K562 (cell line): ENCODE measurements at regions not wholly inside any gene's neighbourhood (a gene's known extent, or its start where the extent isn't known, plus 50 kb on each side); places are given as distances from the start of the nearest gene placed in this dataset.

Experiments used
- ATAC-seq: fragments of 200-7000 bp; cut with Tn5 transposase; 3 replicates; pipeline ENCODE4 v1.9.1; 2020; ENCODE audit warnings: moderate library complexity
- BruUV-seq: library from RNA; stranded (reverse); fragments of 400-500 nt; replicated peaks from 2 replicates; lab custom pipeline; 2021; lab: Mats Ljungman, UMichigan
- CTCF ChIA-PET: fragments of 300-600 bp; formaldehyde crosslinking; extraction: SDS; loops from one replicate; lab custom pipeline; 2021; ENCODE audit warnings: low intra/inter-chr PET ratio; lab: Yijun Ruan, JAX
- POLR2A ChIA-PET: fragments of 300-600, 350-650 bp; sonication (Branson Sonifier 250); formaldehyde crosslinking; extraction: SDS; loops from one replicate; lab custom pipeline; 2021; ENCODE audit warnings: antibody characterized with exemption, inconsistent platforms; lab: Yijun Ruan, JAX
- DNase-seq, 4 experiments: peaks; one replicate each; pipeline versions ENCODE4 v3.0.0 to v3.0.0-alpha.2; 2011 to 2018; ENCODE audit warnings: low spot score in 3 of 4, mixed read lengths in 3 of 4; ENCODE audit errors: extremely low read depth in 1 of 4
- FAIRE-seq: peaks from 2 replicates; lab custom pipeline; 2011; peaks lifted over from hg19 to GRCh38; lab: Jason Lieb, UNC
- H2AFZ ChIP-seq: 2 replicates; pipeline ENCODE4 v1.6.0; 2011; ENCODE audit warnings: low read depth, low read length, control low read depth, inconsistent platforms
- H3K27ac ChIP-seq: fragments of 200-600 bp; 3 replicates; pipeline ENCODE4 v1.8.0; 2011; ENCODE audit warnings: low read depth, mild to moderate bottlenecking, control low read depth, inconsistent platforms, low read length, moderate library complexity, mixed read lengths; ENCODE audit errors: extremely low read depth
- H3K27me3 ChIP-seq, 2 experiments: fragments of 300-600 bp in 1 of 2; 2 replicates in 1 of 2; 3 replicates in 1 of 2; pipeline versions ENCODE4 v1.6.0 to v1.8.0; 2011; ENCODE audit warnings: inconsistent platforms in 2 of 2, low read length in 2 of 2, mild to moderate bottlenecking in 1 of 2, mixed read lengths in 1 of 2, moderate library complexity in 1 of 2; ENCODE audit not compliant: control insufficient read depth in 2 of 2, insufficient read depth in 2 of 2
- H3K36me3 ChIP-seq: fragments of 300-600 bp; 3 replicates; pipeline ENCODE4 v1.8.0; 2011; ENCODE audit warnings: mild to moderate bottlenecking, low read length, inconsistent platforms; ENCODE audit not compliant: control insufficient read depth, insufficient read depth
- H3K4me1 ChIP-seq, 2 experiments: fragments of 200-600 bp in 1 of 2; replicated peaks in 1 of 2; 2 replicates in 1 of 2; 3 replicates in 1 of 2; pipeline versions ENCODE4 v1.5.1 to v1.8.0; 2011; ENCODE audit warnings: inconsistent platforms in 2 of 2, low read length in 2 of 2, mild to moderate bottlenecking in 1 of 2, mixed read lengths in 1 of 2, moderate library complexity in 1 of 2; ENCODE audit not compliant: control insufficient read depth in 2 of 2, insufficient read depth in 2 of 2
- H3K4me2 ChIP-seq: 2 replicates; pipeline ENCODE4 v1.6.1; 2011; ENCODE audit warnings: low read length, control low read depth, inconsistent platforms, mixed read lengths; ENCODE audit not compliant: insufficient read depth
- H3K4me3 ChIP-seq: fragments of 200-600 bp; sonication (generic), shearing (Covaris generic); 2 replicates; pipeline ENCODE4 v1.5.1; 2016; ENCODE audit warnings: control low read depth, inconsistent platforms
- H3K79me2 ChIP-seq: fragments of 200-600 bp; 3 replicates; pipeline ENCODE4 v1.8.0; 2011; ENCODE audit warnings: low read length, inconsistent platforms; ENCODE audit not compliant: control insufficient read depth, insufficient read depth
- H3K9ac ChIP-seq, 2 experiments: 2 replicates each; pipeline versions ENCODE4 v1.6.0 to v1.6.1; 2011; ENCODE audit warnings: low read depth in 2 of 2, low read length in 2 of 2, control low read depth in 1 of 2, inconsistent platforms in 1 of 2, mild to moderate bottlenecking in 1 of 2, mixed read lengths in 1 of 2; ENCODE audit not compliant: insufficient read depth in 1 of 2
- H3K9me1 ChIP-seq: one replicate; pipeline ENCODE4 v1.6.0; 2011; ENCODE audit warnings: inconsistent platforms, mild to moderate bottlenecking, low read length, moderate library complexity; ENCODE audit not compliant: control insufficient read depth, insufficient read depth
- H3K9me3 ChIP-seq: replicated peaks from 2 replicates; pipeline ENCODE4 v1.5.1; 2011; ENCODE audit warnings: low read depth, low read length, inconsistent platforms; ENCODE audit not compliant: control insufficient read depth, insufficient read depth
- H4K20me1 ChIP-seq: replicated peaks from 2 replicates; pipeline ENCODE4 v1.6.1; 2011; ENCODE audit warnings: low read length, inconsistent platforms, mixed read lengths; ENCODE audit not compliant: control insufficient read depth, insufficient read depth
- BHLHE40 ChIP-seq: IDR thresholded peaks from 2 replicates; pipeline ENCODE4 v1.6.1; 2011; ENCODE audit warnings: low read length, improper control_type of control experiment
- CBX3 ChIP-seq, 2 experiments: IDR thresholded peaks; 1 replicate in 1 of 2; 2 replicates in 1 of 2; pipeline ENCODE4 v1.6.1; 2012; ENCODE audit warnings: inconsistent platforms in 2 of 2, low read length in 2 of 2, borderline replicate concordance in 1 of 2, control low read depth in 1 of 2
- CEBPB ChIP-seq: fragments of 450-650 bp; IDR thresholded peaks from 2 replicates; pipeline ENCODE4 v1.6.1; 2016; ENCODE audit warnings: missing genetic modification characterization, missing compliant biosample characterization
- ETV6 ChIP-seq, 3 experiments: fragments of 150-350 bp in 1 of 3; sonication (generic) in 1 of 3; formaldehyde crosslinking in 1 of 3; IDR thresholded peaks; 2 replicates each; pipeline versions ENCODE4 v1.6.1 to v1.8.0; 2014 to 2022; ENCODE audit warnings: borderline replicate concordance in 2 of 3, low read depth in 2 of 3, antibody characterized with exemption in 1 of 3, low read length in 1 of 3, mild to moderate bottlenecking in 1 of 3, missing genetic modification reagents in 1 of 3
- FOXJ2 ChIP-seq: fragments of 200-800 bp; sonication (Bioruptor generic); IDR thresholded peaks from 2 replicates; pipeline ENCODE4 v1.6.1; 2016; ENCODE audit warnings: missing genetic modification characterization, missing compliant biosample characterization
- FOXM1 ChIP-seq, 2 experiments: fragments of 450-650 bp in 1 of 2; sonication (generic) in 1 of 2; formaldehyde crosslinking in 1 of 2; IDR thresholded peaks; 2 replicates each; pipeline versions ENCODE4 v1.6.1 to v1.9.0; 2017 to 2022; ENCODE audit warnings: low read depth in 2 of 2, mild to moderate bottlenecking in 2 of 2, missing genetic modification reagents in 1 of 2, moderate library complexity in 1 of 2
- KAT2B ChIP-seq: IDR thresholded peaks from one replicate; pipeline ENCODE4 v1.6.1; 2012; ENCODE audit warnings: low read depth, mild to moderate bottlenecking, control low read depth, inconsistent platforms, low read length, moderate library complexity
- NCOA1 ChIP-seq: fragments of 450-650 bp; IDR thresholded peaks from 2 replicates; pipeline ENCODE4 v1.6.1; 2016; ENCODE audit warnings: low read depth
- RAD21 ChIP-seq, 2 experiments: fragments of 250-450 bp in 1 of 2; fragments of 450-650 bp in 1 of 2; sonication (Bioruptor Pico) in 1 of 2; formaldehyde crosslinking in 1 of 2; IDR thresholded peaks in 1 of 2; conservative IDR thresholded peaks in 1 of 2; 2 replicates each; pipeline versions ENCODE4 v1.4.0 to v1.8.0; 2020 to 2022; ENCODE audit warnings: mild to moderate bottlenecking in 2 of 2, moderate library complexity in 1 of 2
- RNF2 ChIP-seq: sonication (generic); IDR thresholded peaks from 2 replicates; pipeline ENCODE4 v1.6.1; 2016
- SMAD2 ChIP-seq: fragments of 150-350 bp; IDR thresholded peaks from 2 replicates; pipeline ENCODE4 v1.6.1; 2014; ENCODE audit warnings: low read depth, mild to moderate bottlenecking, low read length
- SMAD3 ChIP-seq: fragments of 450-650 bp; formaldehyde crosslinking; conservative IDR thresholded peaks from 2 replicates; pipeline ENCODE4 v1.4.0; 2020; ENCODE audit warnings: mild to moderate bottlenecking
- TRIM28 ChIP-seq: fragments of 450-650 bp; IDR thresholded peaks from 2 replicates; pipeline ENCODE4 v1.6.1; 2017
- XRCC3 ChIP-seq: fragments of 450-650 bp; IDR thresholded peaks from 2 replicates; pipeline ENCODE4 v1.6.1; 2017; ENCODE audit warnings: mild to moderate bottlenecking, moderate library complexity
- ZFP1 ChIP-seq: fragments of 450-650 bp; formaldehyde crosslinking; IDR thresholded peaks from 2 replicates; pipeline ENCODE4 v1.4.0; 2020; ENCODE audit warnings: mild to moderate bottlenecking, mixed read lengths
- ZNF316 ChIP-seq: fragments of 450-650 bp; IDR thresholded peaks from 2 replicates; pipeline ENCODE4 v1.6.1; 2016
- ZNF584 ChIP-seq: fragments of 200-800 bp; sonication (Bioruptor generic); IDR thresholded peaks from 2 replicates; pipeline ENCODE4 v1.6.1; 2016; ENCODE audit warnings: low read depth, mild to moderate bottlenecking, missing genetic modification characterization, missing compliant biosample characterization
- ZNF766 ChIP-seq: fragments of 200-800 bp; sonication (Bioruptor generic); conservative IDR thresholded peaks from 2 replicates; pipeline ENCODE4 v1.6.1; 2016; ENCODE audit warnings: missing genetic modification characterization, missing compliant biosample characterization
- ZNF830 ChIP-seq: fragments of 250-450 bp; sonication (Bioruptor Pico); IDR thresholded peaks from 2 replicates; pipeline ENCODE4 v1.5.0; 2021; ENCODE audit warnings: mild to moderate bottlenecking
- ZSCAN32 ChIP-seq: fragments of 450-650 bp; formaldehyde crosslinking; IDR thresholded peaks from 2 replicates; pipeline ENCODE4 v1.4.0; 2020; ENCODE audit warnings: mild to moderate bottlenecking, moderate library complexity
- WGBS: fragments of 100-300 bp; shearing (Covaris generic); methylation state at CpG from one replicate; pipeline ENCODE4 v1.1.6; 2016; ENCODE audit warnings: low coverage, mixed read lengths; ENCODE audit not compliant: insufficient coverage; ENCODE audit errors: missing lambda C conversion rate; 5-methylcytosine and 5-hydroxymethylcytosine counted together
- in situ Hi-C: fragments of 300-500 bp; cut with MboI; formaldehyde crosslinking; loops from 4 replicates; pipeline ENCODE4 v1.15.0; 2018; ENCODE audit warnings: inconsistent platforms, mixed read lengths
- intact Hi-C: fragments of 100-400 bp; cut with micrococcal nuclease; formaldehyde crosslinking; loops from 2 replicates; pipeline ENCODE4 v1.14.2; 2022
- TF ChIP-seq, protein P1 (sequence below): fragments of 450-650 bp; IDR thresholded peaks from 2 replicates; pipeline ENCODE4 v1.6.1; 2018; ENCODE audit warnings: mild to moderate bottlenecking, low read depth; ENCODE audit not compliant: partially characterized antibody
- TF ChIP-seq, protein P2 (sequence below): IDR thresholded peaks from 2 replicates; pipeline ENCODE4 v1.6.1; 2011; ENCODE audit warnings: borderline replicate concordance, low read depth, mild to moderate bottlenecking, moderate library complexity, low read length; ENCODE audit not compliant: insufficient read depth, poor library complexity, severe bottlenecking

- Histone ChIP-seq H3K4me3 (no peak overlapping the region), H2AFZ (no peak overlapping the region), H3K9me3 (peaks cover 18% of the 10 kb centered on the region), H3K4me1 (peaks cover 0 to 20% of the 10 kb centered on the region in 2 experiments; a peak in 3 of 5 replicates), H4K20me1 (no peaks in the 10 kb centered on the region), H3K9me1 (no peaks in the 10 kb centered on the region), H3K27ac (no peak overlapping the region), H3K9ac (no peak overlapping the region), H3K36me3 (no peaks in the 10 kb centered on the region), H3K79me2 (no peaks in the 10 kb centered on the region), H3K4me2 (no peak overlapping the region), H3K27me3 (no peaks in the 10 kb centered on the region)
- 77% methylated on average over 1 of the region's 1 CpG for WGBS
- no TSS peak for BruUV-seq
- DNase-seq (no peak), ATAC-seq (no peak), FAIRE-seq (no peak)
- in situ Hi-C loops (no loop called here), intact Hi-C loops (no loop called here)
- ChIA-PET POLR2A (no interaction called here), CTCF (no interaction called here)
- TF ChIP-seq XRCC3 (peak; percentile 26; the same call in 1 of the 2 replicates), BHLHE40 (no peak), NCOA1 (no peak), FOXJ2 (tag) (no peak), CBX3 (IDR thresholded peaks at IDR 0.05; ENCODE audit: borderline replicate concordance in 1 of 2, low read length in 2 of 2) (peak in 1 of 2 experiments; percentile 56; a peak in 1 of 3 replicates), FOXM1 (IDR thresholded peaks at IDR 0.05; ENCODE audit: low read depth) (no peak), FOXM1 (CRISPR knock-in tag; IDR thresholded peaks at IDR 0.05; ENCODE audit: low read depth) (no peak), KAT2B (no peak), ZNF830 (CRISPR knock-in tag) (no peak), ZNF584 (CRISPR knock-in tag) (no peak), ZSCAN32 (CRISPR knock-in tag) (no peak), RNF2 (no peak), RAD21 (CRISPR knock-in tag; conservative IDR thresholded peaks at IDR 0.05 in 1 of 2, IDR thresholded peaks at IDR 0.05 in 1 of 2) (no peak), ZNF316 (peak; percentile 85), CEBPB (tag) (0 out of 2 replicates have a peak, but pooled peaks have one; percentile 16), ETV6 (IDR thresholded peaks at IDR 0.05; ENCODE audit: borderline replicate concordance in 1 of 2, low read depth in 2 of 2, low read length in 1 of 2) (no peak), ETV6 (CRISPR knock-in tag; IDR thresholded peaks at IDR 0.05; ENCODE audit: borderline replicate concordance) (no peak), ZFP1 (no peak), SMAD3 (CRISPR knock-in tag) (no peak), SMAD2 (no peak), ZNF766 (CRISPR knock-in tag) (peak; percentile 97), TRIM28 (peak; percentile 86)
- TF ChIP-seq, protein P1, sequence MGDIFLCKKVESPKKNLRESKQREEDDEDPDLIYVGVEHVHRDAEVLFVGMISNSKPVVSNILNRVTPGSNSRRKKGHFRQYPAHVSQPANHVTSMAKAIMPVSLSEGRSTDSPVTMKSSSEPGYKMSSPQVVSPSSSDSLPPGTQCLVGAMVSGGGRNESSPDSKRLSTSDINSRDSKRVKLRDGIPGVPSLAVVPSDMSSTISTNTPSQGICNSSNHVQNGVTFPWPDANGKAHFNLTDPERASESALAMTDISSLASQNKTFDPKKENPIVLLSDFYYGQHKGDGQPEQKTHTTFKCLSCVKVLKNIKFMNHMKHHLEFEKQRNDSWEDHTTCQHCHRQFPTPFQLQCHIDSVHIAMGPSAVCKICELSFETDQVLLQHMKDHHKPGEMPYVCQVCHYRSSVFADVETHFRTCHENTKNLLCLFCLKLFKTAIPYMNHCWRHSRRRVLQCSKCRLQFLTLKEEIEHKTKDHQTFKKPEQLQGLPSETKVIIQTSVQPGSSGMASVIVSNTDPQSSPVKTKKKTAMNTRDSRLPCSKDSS, result peak; percentile 45
- TF ChIP-seq, protein P2, sequence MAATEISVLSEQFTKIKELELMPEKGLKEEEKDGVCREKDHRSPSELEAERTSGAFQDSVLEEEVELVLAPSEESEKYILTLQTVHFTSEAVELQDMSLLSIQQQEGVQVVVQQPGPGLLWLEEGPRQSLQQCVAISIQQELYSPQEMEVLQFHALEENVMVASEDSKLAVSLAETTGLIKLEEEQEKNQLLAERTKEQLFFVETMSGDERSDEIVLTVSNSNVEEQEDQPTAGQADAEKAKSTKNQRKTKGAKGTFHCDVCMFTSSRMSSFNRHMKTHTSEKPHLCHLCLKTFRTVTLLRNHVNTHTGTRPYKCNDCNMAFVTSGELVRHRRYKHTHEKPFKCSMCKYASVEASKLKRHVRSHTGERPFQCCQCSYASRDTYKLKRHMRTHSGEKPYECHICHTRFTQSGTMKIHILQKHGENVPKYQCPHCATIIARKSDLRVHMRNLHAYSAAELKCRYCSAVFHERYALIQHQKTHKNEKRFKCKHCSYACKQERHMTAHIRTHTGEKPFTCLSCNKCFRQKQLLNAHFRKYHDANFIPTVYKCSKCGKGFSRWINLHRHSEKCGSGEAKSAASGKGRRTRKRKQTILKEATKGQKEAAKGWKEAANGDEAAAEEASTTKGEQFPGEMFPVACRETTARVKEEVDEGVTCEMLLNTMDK, result no peak
Observed at GRCh38 chr11:10918698-10919097, 60.8 kb upstream of the ZBED5 start.
